DMS114 treated with DMSO at 0.1 percent for 48 hours (cell line): ENCODE measurements at regions not wholly inside any gene's neighbourhood (a gene's known extent, or its start where the extent isn't known, plus 50 kb on each side); places are given as distances from the start of the nearest gene placed in this dataset.
"Not testable (repeated sequence)": the region's sequence is repeated elsewhere in the genome, so short reads cannot be mapped to it uniquely, and the experiment has no call there.

Source experiments
- DNase-seq: peaks from one replicate; lab custom pipeline; 2025; ENCODE audit not compliant: unreplicated experiment; lab: John Stamatoyannopoulos, UW

- no peak for DNase-seq
These were observed 75.6 kb upstream of the HIVEP3 start for GRCh38 chr1:41994195-41994894.

GRCh38 chr1:41983451-41983850 lies 64.7 kb upstream of the HIVEP3 start:
- DNase-seq: no peak

- no peak for DNase-seq
These were observed 63.1 kb upstream of the HIVEP3 start for GRCh38 chr1:41981796-41982195.

- no peak for DNase-seq
These were observed 62.3 kb upstream of the HIVEP3 start for GRCh38 chr1:41980827-41981653.

GRCh38 chr1:41978986-41979385 lies 60.3 kb upstream of the HIVEP3 start:
- no peak for DNase-seq

- DNase-seq: no peak
These were observed 58.6 kb upstream of the HIVEP3 start for GRCh38 chr1:41977326-41977725.

- no peak for DNase-seq
These were observed 57.9 kb upstream of the HIVEP3 start for GRCh38 chr1:41976671-41977070.

- DNase-seq: no peak
These were observed 57.3 kb upstream of the HIVEP3 start for GRCh38 chr1:41975850-41976569.

- DNase-seq: no peak
These were observed 56.4 kb upstream of the HIVEP3 start for GRCh38 chr1:41975121-41975520.

GRCh38 chr1:41968557-41968956 lies 49.8 kb upstream of the HIVEP3 start:
- DNase-seq: not testable (repeated sequence)
